H1 (cell line): ENCODE measurements at regions not wholly inside any gene's neighbourhood (a gene's known extent, or its start where the extent isn't known, plus 50 kb on each side); places are given as distances from the start of the nearest gene placed in this dataset.

ENCODE experiments used
- CTCF ChIA-PET: fragments of 300-600 bp; sonication (Branson Sonifier 250); formaldehyde crosslinking; loops from one replicate; lab custom pipeline; 2021; ENCODE audit not compliant: partially characterized antibody; lab: Charles Lee
- POLR2A ChIA-PET: fragments of 300-600 bp; sonication (Branson Sonifier 250); formaldehyde crosslinking; loops from one replicate; lab custom pipeline; 2021; ENCODE audit warnings: inconsistent platforms; ENCODE audit not compliant: partially characterized antibody; lab: Charles Lee
- DNase-seq, 2 experiments: peaks; one replicate each; pipeline versions ENCODE4 v3.0.0 to v3.0.0-alpha.2; 2010 to 2022; ENCODE audit warnings: low spot score in 2 of 2, low read depth in 1 of 2, mixed read lengths in 1 of 2
- FAIRE-seq: peaks from 2 replicates; lab custom pipeline; 2011; peaks lifted over from hg19 to GRCh38; lab: Jason Lieb, UNC
- H2AFZ ChIP-seq: 2 replicates; pipeline ENCODE4 v1.8.1; 2012; ENCODE audit warnings: low read length, inconsistent platforms
- H2AK5ac ChIP-seq: 2 replicates; pipeline ENCODE4 v1.6.1; 2013; ENCODE audit warnings: low read depth, low read length
- H2BK120ac ChIP-seq: replicated peaks from 2 replicates; pipeline ENCODE3; 2013; ENCODE audit warnings: low read depth, low read length, inconsistent platforms
- H2BK12ac ChIP-seq: 2 replicates; pipeline ENCODE4 v1.6.1; 2013; ENCODE audit warnings: low read depth, low read length
- H2BK15ac ChIP-seq: 2 replicates; pipeline ENCODE4 v1.6.1; 2013; ENCODE audit warnings: low read length
- H2BK20ac ChIP-seq: 2 replicates; pipeline ENCODE4 v1.6.1; 2013; ENCODE audit warnings: low read length
- H2BK5ac ChIP-seq: 2 replicates; pipeline ENCODE4 v1.6.1; 2013; ENCODE audit warnings: low read depth, low read length
- H3K14ac ChIP-seq: 2 replicates; pipeline ENCODE4 v1.6.1; 2013; ENCODE audit warnings: inconsistent platforms; ENCODE audit not compliant: insufficient read length
- H3K18ac ChIP-seq: 2 replicates; pipeline ENCODE4 v1.6.1; 2013; ENCODE audit warnings: low read length; ENCODE audit errors: extremely low read depth
- H3K23ac ChIP-seq: 2 replicates; pipeline ENCODE4 v1.6.1; 2013; ENCODE audit warnings: inconsistent platforms; ENCODE audit not compliant: insufficient read length
- H3K23me2 ChIP-seq: 2 replicates; pipeline ENCODE4 v1.6.1; 2013; ENCODE audit warnings: low read depth, low read length
- H3K27ac ChIP-seq: 2 replicates; pipeline ENCODE4 v1.6.1; 2011; ENCODE audit warnings: low read depth, low read length, inconsistent platforms
- H3K27me3 ChIP-seq, 4 experiments: replicated peaks in 1 of 4; 1 replicate in 1 of 4; 2 replicates in 3 of 4; pipeline versions ENCODE4 v1.6.1 to v1.8.1; 2011 to 2013; ENCODE audit warnings: low read length in 3 of 4, mild to moderate bottlenecking in 3 of 4, inconsistent platforms in 2 of 4, mixed read lengths in 2 of 4, moderate library complexity in 1 of 4; ENCODE audit not compliant: control insufficient read depth in 3 of 4, insufficient read depth in 3 of 4; ENCODE audit errors: extremely low read depth in 1 of 4
- H3K36me3 ChIP-seq, 4 experiments: 2 replicates each; pipeline versions ENCODE4 v1.6.1 to v1.8.1; 2011 to 2013; ENCODE audit warnings: mild to moderate bottlenecking in 4 of 4, low read length in 3 of 4, moderate library complexity in 2 of 4, control low read depth in 1 of 4, inconsistent platforms in 1 of 4; ENCODE audit not compliant: insufficient read depth in 4 of 4, control insufficient read depth in 2 of 4
- H3K4ac ChIP-seq: replicated peaks from 2 replicates; pipeline ENCODE3; 2013; ENCODE audit warnings: low read length, low read depth, mixed read lengths, inconsistent platforms; ENCODE audit not compliant: insufficient read length
- H3K4me1 ChIP-seq, 4 experiments: replicated peaks in 1 of 4; 1 replicate in 1 of 4; 2 replicates in 3 of 4; pipeline versions ENCODE4 v1.6.1 to v1.8.1; 2011 to 2013; ENCODE audit warnings: low read length in 3 of 4, inconsistent platforms in 2 of 4, mixed read lengths in 1 of 4; ENCODE audit not compliant: insufficient read depth in 4 of 4, control insufficient read depth in 3 of 4
- H3K4me2 ChIP-seq, 2 experiments: 2 replicates each; pipeline versions ENCODE4 v1.6.1 to v1.8.1; 2011 to 2013; ENCODE audit warnings: low read depth in 2 of 2, low read length in 2 of 2, control low read depth in 1 of 2, inconsistent platforms in 1 of 2, mild to moderate bottlenecking in 1 of 2; ENCODE audit not compliant: insufficient read depth in 1 of 2
- H3K4me3 ChIP-seq, 4 experiments: fragments of 200-600, 300-600 bp in 1 of 4; sonication (generic), shearing (Covaris generic), sonication (Bioruptor Twin) in 1 of 4; 2 replicates each; pipeline versions ENCODE4 v1.5.1 to v1.8.1; 2011 to 2016; ENCODE audit warnings: low read length in 4 of 4, low read depth in 3 of 4, control low read depth in 2 of 4, inconsistent platforms in 2 of 4, mild to moderate bottlenecking in 2 of 4, mixed read lengths in 1 of 4, moderate library complexity in 1 of 4; ENCODE audit not compliant: insufficient read depth in 2 of 4; ENCODE audit errors: extremely low read depth in 1 of 4
- H3K56ac ChIP-seq: replicated peaks from 2 replicates; pipeline ENCODE3; 2013; ENCODE audit warnings: low read depth, mild to moderate bottlenecking, mixed read lengths, low read length, inconsistent platforms; ENCODE audit not compliant: insufficient read length
- H3K79me1 ChIP-seq: 2 replicates; pipeline ENCODE4 v1.6.1; 2013; ENCODE audit warnings: low read depth, low read length, control low read depth
- H3K79me2 ChIP-seq, 2 experiments: 2 replicates each; pipeline versions ENCODE4 v1.6.1 to v1.8.1; 2012 to 2013; ENCODE audit warnings: low read length in 2 of 2, mild to moderate bottlenecking in 2 of 2, inconsistent platforms in 1 of 2; ENCODE audit not compliant: insufficient read depth in 2 of 2, control insufficient read depth in 1 of 2
- H3K9ac ChIP-seq, 4 experiments: replicated peaks in 1 of 4; 1 replicate in 1 of 4; 2 replicates in 3 of 4; pipeline versions ENCODE4 v1.6.1 to v1.8.1; 2011 to 2013; ENCODE audit warnings: low read depth in 3 of 4, low read length in 3 of 4, control low read depth in 2 of 4, mild to moderate bottlenecking in 2 of 4, moderate library complexity in 2 of 4, inconsistent platforms in 1 of 4; ENCODE audit errors: extremely low read depth in 1 of 4
- H3K9me3 ChIP-seq, 2 experiments: 2 replicates each; pipeline versions ENCODE4 v1.6.1 to v1.8.1; 2012 to 2013; ENCODE audit warnings: mild to moderate bottlenecking in 2 of 2, moderate library complexity in 2 of 2, control low read depth in 1 of 2, inconsistent platforms in 1 of 2, low read depth in 1 of 2, low read length in 1 of 2, mixed read lengths in 1 of 2; ENCODE audit not compliant: insufficient read depth in 2 of 2
- H4K20me1 ChIP-seq, 2 experiments: replicated peaks in 1 of 2; 2 replicates each; pipeline versions ENCODE3 to v1.8.1; 2011 to 2013; ENCODE audit warnings: inconsistent platforms in 2 of 2, low read length in 2 of 2, mild to moderate bottlenecking in 1 of 2; ENCODE audit not compliant: insufficient read depth in 2 of 2, control insufficient read depth in 1 of 2
- H4K5ac ChIP-seq: 2 replicates; pipeline ENCODE4 v1.6.1; 2013; ENCODE audit warnings: low read length, low read depth, mixed read lengths, inconsistent platforms; ENCODE audit not compliant: insufficient read length
- H4K8ac ChIP-seq: 2 replicates; pipeline ENCODE4 v1.8.0; 2013; ENCODE audit warnings: mild to moderate bottlenecking, moderate library complexity, low read length, inconsistent platforms; ENCODE audit not compliant: insufficient read depth; ENCODE audit errors: extremely low read depth
- H4K91ac ChIP-seq: replicated peaks from 2 replicates; pipeline ENCODE3; 2013; ENCODE audit warnings: low read length, mixed read lengths, inconsistent platforms; ENCODE audit not compliant: insufficient read length
- BRCA1 ChIP-seq: IDR thresholded peaks from 2 replicates; pipeline ENCODE4 v1.6.1; 2012; ENCODE audit warnings: low read depth, low read length, improper control_type of control experiment
- WGBS, 2 experiments: shearing (Covaris generic) in 1 of 2; methylation state at CpG; one replicate each; pipeline versions ENCODE4 v1.1.6 to v1.1.7; 2013 to 2015; ENCODE audit warnings: low lambda C conversion rate in 2 of 2, mixed read lengths in 2 of 2, inconsistent platforms in 1 of 2, low coverage in 1 of 2, missing lambda C conversion rate in 1 of 2; ENCODE audit not compliant: insufficient replicate concordance in 2 of 2, insufficient coverage in 1 of 2, insufficient read length in 1 of 2; ENCODE audit errors: extremely low coverage in 1 of 2, missing lambda C conversion rate in 1 of 2; 5-methylcytosine and 5-hydroxymethylcytosine counted together

- H4K5ac ChIP-seq = no peak overlapping the region
- CTCF ChIA-PET = no interaction called here
- no peak for TF ChIP-seq BRCA1
Observed at GRCh38 chr1:82405333-82405732, 604.6 kb downstream of the ADGRL2 start.

More at GRCh38 chr1:82405333-82405732, 604.6 kb downstream of the ADGRL2 start:
- Histone ChIP-seq H2AFZ (no peak overlapping the region), H3K23ac (no peak overlapping the region), H3K27ac (no peak overlapping the region), H3K79me2 (no peaks in the 10 kb centered on the region), H2BK20ac (no peak overlapping the region), H4K20me1 (no peaks in the 10 kb centered on the region), H3K4me2 (no peak overlapping the region), H3K9ac (no peak overlapping the region), H3K27me3 (no peaks in the 10 kb centered on the region; a peak in 1 of 7 replicates), H2BK12ac (no peak overlapping the region), H3K23me2 (no peaks in the 10 kb centered on the region), H2BK15ac (no peak overlapping the region), H2AK5ac (no peak overlapping the region), H3K79me1 (no peaks in the 10 kb centered on the region), H4K91ac (no peak overlapping the region), H2BK5ac (no peak overlapping the region), H3K9me3 (no peaks in the 10 kb centered on the region), H3K4me3 (no peak overlapping the region), H3K18ac (no peak overlapping the region), H3K14ac (no peak overlapping the region), H3K4ac (no peak overlapping the region), H4K8ac (no peak overlapping the region), H2BK120ac (no peak overlapping the region), H3K4me1 (no peaks in the 10 kb centered on the region), H3K36me3 (no peaks in the 10 kb centered on the region), H3K56ac (no peak overlapping the region)
- DNase-seq (no peak), FAIRE-seq (no peak)
- 100% methylated on average over 1 of the region's 1 CpG; no CpG with 5 or more reads in 1 of the 2 experiments for WGBS, 2 experiments
- POLR2A ChIA-PET = no interaction called here
